ENCODE measurements at regions not wholly inside any gene's neighbourhood (a gene's known extent, or its start where the extent isn't known, plus 50 kb on each side); places are given as distances from the start of the nearest gene placed in this dataset.

DNA sequence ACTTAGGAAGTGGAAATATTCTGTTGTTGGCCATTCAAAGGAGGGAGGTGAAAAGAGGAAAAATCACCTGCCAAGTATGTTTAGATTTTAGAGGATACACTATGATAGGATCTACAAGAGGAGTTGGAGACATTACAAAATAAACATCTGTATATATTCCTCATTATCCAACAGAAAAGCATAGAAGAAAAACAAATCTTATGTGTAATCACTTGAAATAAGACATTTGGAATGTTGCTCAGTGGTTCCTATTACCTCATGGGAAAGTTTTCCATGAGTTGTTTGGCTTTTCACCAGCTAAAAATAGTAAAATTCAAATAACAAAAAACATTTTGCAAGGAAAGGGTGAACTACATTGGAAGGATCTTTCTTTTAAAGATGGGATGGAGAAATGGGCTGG lies 76.7 kb upstream of the CARMIL1 start:
- TF ChIP-seq, protein P1, sequence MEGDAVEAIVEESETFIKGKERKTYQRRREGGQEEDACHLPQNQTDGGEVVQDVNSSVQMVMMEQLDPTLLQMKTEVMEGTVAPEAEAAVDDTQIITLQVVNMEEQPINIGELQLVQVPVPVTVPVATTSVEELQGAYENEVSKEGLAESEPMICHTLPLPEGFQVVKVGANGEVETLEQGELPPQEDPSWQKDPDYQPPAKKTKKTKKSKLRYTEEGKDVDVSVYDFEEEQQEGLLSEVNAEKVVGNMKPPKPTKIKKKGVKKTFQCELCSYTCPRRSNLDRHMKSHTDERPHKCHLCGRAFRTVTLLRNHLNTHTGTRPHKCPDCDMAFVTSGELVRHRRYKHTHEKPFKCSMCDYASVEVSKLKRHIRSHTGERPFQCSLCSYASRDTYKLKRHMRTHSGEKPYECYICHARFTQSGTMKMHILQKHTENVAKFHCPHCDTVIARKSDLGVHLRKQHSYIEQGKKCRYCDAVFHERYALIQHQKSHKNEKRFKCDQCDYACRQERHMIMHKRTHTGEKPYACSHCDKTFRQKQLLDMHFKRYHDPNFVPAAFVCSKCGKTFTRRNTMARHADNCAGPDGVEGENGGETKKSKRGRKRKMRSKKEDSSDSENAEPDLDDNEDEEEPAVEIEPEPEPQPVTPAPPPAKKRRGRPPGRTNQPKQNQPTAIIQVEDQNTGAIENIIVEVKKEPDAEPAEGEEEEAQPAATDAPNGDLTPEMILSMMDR (IDR thresholded peaks at IDR 0.05; ENCODE audit: control extremely low read depth in 1 of 3, insufficient read depth in 1 of 3, low read depth in 1 of 3, low read length in 3 of 3), result no peak
- TF ChIP-seq CREB1 (IDR thresholded peaks at IDR 0.05), result no peak
- no peak for TF ChIP-seq JUN (IDR thresholded peaks at IDR 0.05; ENCODE audit: low read depth, low read length)
- TF ChIP-seq RBBP5 (IDR thresholded peaks at IDR 0.05; ENCODE audit: borderline replicate concordance, low read depth, low read length), result no peak
- no peak for TF ChIP-seq MAFK (IDR thresholded peaks at IDR 0.05; ENCODE audit: low read depth, low read length)
- no peak for TF ChIP-seq JUND (IDR thresholded peaks at IDR 0.05; ENCODE audit: low read length)
- TF ChIP-seq SP4 (IDR thresholded peaks at IDR 0.05; ENCODE audit: low read length), result no peak
- TF ChIP-seq EP300 (IDR thresholded peaks at IDR 0.05; ENCODE audit: borderline replicate concordance in 1 of 2, low read depth in 2 of 2, low read length in 2 of 2), result no peak
- TF ChIP-seq POLR2A (IDR thresholded peaks at IDR 0.05; ENCODE audit: control extremely low read depth in 1 of 2, low read depth in 2 of 2, low read length in 2 of 2), result no peak

Data from H1 (cell line).